ENCODE measurements at regions not wholly inside any gene's neighbourhood (a gene's known extent, or its start where the extent isn't known, plus 50 kb on each side); places are given as distances from the start of the nearest gene placed in this dataset.
A peak's percentile ranks its signal among the peaks of the same experiment; 100 is the strongest.

DNA sequence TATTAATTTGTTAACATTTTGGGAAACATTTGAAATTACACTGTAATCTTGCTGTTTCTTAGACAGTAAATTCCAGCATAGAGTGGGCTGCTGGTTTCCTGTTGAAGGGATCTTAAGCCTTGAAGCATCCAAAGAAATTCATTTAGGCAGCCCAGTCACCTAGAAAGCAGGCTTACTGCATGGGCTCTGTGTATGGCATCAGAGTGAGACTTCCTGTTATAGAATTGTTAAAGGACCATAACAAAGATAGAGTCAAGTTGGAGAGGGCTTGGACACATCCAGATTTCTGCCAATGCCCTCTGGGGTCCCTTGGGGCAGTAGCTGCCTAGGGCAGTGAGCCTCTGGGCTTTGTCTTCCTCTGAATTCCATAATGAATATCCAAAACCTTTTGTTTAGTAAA is 149.2 kb downstream of the DYRK2 start:
- no peak for DNase-seq

DNA sequence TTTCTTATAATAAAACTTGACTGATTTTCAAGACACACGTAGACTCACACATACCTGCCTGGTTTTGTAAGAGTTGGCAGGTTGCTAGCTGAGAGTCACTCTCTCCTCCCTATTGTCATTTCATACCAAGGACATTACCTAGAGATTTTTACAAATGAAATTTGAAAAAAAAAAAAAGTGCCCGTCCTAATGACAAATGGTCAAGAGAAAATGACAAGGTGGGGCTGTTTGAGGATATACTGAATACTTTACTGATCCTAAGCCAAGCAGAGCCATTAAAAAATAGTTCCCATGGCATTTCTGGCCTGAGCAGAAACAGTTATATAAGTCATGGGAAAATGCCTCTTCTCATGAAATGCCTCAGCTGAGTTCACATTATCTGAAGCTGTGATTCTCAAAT is 150.2 kb downstream of the DYRK2 start:
- no peak for DNase-seq

DNA sequence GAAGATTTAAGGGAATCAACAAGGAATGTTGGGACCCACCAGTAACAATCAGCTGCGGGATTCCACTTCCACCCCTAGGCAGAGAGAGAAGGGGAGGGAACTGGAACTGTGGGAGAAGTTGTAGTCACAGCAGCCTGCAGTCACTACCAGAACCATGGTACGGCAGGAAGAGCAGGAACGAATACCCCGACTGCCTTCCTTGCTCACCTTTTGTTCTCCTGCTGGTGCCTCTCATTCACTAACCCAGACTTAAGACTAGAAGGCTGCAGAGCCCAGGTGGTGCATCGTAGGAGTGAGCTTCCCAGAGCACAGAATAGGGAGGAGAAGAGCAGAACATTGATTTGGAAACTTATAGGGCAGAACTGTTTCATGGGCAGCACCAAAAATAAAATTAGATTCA is 154.2 kb downstream of the DYRK2 start:
- DNase-seq = no peak

DNA sequence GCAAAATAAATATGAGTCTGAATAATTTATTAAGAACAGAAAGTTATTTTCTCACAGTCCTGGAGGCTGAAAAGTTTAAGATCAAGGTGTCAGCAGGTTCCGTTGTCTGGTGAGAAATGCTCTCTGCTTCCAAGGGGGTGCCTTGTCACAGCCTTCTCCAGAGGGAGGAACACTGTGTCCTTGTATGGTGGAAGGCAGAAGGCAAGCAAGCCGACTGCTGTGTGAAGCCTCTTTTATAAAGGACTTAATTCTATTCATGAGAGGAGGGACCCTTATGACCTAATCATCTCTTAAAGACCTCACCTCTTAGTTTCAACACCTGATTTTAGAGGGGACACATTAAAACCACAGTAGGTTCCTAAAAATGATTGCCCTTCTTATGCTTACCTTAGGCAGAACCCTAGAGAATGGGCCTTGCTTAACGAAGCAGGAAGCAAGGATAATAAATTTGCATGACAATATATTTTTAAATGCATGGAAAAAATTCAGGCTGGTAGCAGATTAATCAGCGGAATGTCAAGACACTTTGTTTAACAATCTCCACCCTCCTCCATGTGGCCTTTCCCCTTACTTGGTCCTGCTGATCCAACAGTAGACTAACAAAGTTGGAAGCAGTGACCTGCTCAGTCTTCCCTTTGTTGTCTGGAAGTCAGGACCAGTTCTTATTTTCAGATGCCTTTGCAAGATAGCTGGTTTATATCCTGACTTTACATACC is 154.9 kb downstream of the DYRK2 start:
- DNase-seq = no peak

DNA sequence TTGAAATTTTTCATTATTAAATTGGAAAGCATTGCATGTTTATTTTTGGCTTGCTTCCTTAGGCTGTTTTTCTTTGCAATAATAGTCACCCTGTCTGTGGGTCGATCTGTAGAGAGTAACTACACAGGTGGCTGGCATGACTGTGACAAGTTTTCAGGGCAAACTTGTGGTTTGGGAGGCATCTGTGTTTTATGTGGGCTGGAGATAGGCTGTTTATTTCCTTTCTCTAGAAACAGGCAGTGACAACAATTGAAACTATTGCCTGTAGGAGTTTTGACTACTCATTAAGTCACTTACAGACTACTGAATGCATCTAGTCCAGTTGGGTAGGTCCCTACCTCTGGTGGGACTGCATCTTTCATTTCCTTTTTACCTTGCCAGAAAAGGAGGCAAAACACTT is 155.6 kb downstream of the DYRK2 start:
- peak; percentile 42 for DNase-seq

DNA sequence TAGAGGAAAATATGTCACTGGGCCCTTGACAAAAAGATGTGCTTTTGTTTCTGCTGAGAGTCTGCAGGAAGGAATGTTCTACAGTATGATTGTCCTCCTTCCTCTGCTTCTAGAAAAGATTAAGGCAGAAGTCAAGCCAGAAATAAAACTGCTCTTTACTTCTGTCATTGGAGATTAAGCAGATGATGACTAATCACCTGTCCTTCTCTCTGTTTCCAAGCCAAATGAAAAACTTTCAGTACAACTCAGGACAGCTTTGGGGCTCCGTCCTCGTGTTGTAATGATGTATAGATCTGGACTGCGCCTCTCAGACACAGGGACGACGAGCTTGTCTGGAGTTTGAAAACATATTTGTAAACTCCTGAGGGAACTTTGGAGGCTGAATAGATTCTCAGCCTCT is 159.3 kb downstream of the DYRK2 start:
- no peak for DNase-seq

DNA sequence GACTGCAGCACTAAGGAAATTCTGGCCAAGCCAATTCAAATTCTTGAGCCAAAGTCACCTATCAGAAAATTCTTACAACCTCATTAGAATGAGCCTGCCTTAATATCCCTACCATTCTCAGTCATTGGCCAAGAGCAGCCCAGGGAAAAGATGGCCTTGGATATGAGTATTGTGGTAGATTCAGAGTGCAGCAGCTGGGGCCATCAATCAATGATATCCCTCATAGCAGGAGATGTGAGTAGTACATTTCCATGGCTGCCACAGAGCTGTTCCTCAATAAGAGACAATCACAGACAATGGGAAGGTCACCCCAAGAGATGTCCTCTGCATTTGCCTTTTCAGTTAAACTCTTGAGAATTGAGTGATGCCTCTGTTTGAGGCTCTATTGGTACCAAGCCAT is 161.6 kb downstream of the DYRK2 start:
- no peak for DNase-seq

DNA sequence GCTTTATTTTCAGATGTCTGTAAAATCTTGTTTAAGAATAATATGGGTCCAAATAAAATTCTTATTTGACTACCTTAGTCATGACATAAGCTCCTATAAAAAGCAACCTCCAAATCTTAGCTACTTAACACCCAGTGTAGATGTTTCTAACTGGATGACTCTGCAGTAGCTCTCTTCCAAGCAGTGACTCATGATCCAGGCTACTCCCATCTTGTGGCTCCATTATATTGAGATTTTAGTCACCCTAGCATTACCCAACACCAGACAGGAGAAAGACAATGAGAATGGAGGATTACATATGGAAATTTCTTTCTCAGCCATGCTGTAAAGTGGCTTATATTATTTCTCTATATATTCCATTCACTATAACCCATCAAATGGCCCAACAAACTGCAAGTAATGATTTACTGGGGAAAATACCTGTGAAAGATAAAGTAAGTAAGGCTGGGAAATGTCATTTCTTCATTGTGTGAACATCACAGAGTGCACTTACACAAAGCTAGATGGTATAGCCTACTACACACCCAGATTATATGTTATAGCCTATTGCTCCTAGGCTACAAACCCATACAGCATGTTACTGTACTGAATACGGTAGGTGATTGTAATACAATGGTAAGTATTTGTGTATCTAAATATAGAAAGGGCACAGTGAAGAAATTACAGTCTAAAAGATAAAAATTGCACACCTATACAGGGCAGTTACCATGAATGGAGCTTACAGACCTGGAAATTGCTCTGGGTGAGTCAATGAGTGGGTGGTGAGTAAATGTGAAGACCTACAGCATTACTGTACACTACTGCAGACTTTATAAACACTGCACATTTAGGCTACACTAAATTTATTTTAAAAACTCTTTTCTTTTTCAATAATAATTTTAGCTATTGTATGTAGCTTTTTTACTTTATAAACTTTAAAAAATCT is 163.2 kb downstream of the DYRK2 start:
- no peak for DNase-seq

DNA sequence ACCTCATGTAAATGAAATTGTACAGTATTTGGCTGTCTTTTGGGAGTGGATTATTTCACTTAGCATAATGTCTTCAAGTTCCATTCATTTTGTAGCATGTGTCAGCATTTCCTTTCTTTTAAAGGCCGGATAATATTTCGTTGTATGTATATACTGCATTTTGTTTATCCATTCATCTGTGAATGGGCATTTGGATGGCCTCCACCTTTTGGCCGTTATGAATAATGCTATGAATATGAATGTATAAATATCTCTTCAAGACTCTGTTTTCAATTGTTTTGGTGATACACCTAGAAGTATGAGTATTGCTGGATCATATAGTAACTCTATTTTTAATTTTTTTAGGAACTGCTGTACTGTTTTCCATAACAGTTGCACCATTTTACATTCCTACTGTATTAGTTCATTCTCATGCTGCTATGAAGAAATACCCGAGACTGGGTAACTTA is 164.9 kb downstream of the DYRK2 start:
- no peak for DNase-seq

DNA sequence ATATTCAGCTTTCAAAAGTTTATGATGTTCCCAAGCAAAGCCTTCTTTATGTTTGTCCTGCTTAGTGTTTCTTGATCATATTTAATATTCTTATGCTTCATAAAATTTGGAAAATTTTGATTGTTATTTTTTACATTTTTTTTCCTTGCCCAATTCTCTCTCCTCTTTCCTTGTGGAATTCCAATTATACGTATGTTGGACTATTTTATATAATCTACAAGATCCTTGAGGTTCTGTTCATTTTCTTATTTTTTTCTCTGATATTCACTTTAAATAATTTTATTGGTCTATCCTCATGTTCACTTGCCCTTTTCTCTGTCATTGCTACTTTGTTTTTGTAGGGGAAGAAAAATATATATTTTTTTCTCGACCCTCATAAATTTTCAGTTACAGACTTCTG is 167.7 kb downstream of the DYRK2 start:
- no peak for DNase-seq

DNA sequence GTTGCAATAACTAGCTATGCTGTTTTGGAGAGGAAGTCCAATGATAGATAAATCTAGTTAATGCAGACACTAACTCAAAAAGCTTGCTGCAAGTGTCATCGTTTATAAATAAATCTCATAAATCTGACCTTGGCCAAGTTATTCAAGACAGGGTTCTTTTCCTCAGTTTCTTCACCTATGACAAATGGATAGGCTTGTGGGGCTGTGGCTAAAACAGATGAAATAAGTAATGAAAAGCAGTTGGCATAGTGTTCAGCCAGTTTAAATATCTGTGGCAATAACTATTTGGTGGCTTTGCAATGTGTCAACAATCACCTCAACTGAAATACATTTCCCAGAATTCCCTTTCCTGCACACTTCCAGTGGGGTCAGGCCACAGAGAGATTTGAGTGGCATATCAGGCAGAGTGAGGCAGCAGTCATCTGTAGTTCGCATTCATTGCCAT is 169.9 kb downstream of the DYRK2 start:
- DNase-seq = no peak

DNA sequence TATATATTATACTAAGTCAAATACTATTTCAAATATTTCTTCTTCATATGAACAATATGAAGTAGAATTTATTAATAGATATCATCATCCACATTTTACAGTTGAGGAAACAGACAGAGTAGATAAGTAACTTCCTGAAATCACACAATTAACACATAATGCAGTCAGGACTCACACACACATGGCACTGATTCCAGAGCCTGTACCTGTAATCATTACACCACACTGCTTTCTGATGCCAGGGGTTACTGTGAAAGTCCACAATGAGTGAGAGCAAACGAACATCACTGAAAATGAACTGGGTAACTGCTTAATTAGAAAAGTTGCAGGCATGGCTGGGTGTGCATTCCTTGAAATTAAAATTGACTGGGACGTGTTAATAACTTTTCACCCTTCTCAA is 169.3 kb upstream of the IFNG-AS1 start:
- no peak for DNase-seq

DNA sequence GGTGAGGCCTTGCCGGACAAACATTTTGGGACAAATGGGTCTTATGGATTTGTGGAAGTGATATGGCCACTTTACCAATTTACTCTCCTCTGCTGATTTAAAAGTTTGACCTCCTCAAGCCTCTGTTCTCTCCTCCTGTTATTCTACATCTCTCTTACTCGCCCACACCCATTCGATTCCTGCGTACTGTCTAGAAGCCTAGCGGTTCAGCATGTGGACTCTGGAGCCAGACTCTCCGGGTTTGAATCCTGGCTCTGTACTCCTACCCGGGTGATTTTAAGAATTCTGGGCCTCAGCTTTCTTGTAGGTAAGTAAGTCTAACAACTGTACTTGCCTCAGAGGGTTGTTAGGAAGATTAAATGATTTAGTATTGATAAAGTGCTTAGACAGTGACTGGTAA is 168.6 kb upstream of the IFNG-AS1 start:
- no peak for DNase-seq

DNA sequence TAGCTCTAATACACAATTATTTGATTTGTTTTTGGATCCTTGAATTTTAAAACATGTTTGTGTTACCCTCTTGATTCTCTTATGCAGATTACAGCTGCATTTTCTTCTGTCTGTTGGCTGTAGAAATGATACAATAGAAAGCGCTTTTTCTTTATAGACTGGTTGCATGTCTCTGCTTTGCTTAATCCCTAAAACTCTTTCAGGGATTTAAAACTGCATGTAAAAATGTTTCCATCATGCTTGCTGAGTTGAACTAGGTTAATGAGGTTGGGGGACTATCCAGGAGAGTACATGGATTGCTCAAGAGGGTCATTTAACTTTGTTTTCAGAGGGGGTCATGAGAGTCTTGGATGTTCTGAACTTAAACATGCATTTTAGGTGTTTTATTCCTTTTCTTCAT is 166.4 kb upstream of the IFNG-AS1 start:
- no peak for DNase-seq

DNA sequence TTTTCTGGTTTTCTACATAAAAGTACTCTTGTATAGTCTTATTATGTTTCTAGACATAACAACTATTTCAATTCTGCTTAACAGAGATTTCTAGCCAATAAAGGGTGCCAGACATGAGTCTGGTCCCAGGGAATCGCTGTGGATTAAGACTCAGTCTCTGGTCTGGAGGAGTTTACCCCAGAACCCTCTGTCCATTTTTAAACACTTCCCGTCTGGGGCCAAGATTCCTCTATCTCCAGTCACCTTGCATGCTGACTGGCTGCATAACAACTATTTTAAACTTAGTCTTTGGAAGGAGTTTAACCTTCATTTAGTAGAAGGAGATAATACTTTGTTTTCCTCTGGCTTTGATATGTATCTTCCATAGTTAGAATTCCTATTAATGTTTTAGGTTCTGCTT is 163.1 kb upstream of the IFNG-AS1 start:
- no peak for DNase-seq

DNA sequence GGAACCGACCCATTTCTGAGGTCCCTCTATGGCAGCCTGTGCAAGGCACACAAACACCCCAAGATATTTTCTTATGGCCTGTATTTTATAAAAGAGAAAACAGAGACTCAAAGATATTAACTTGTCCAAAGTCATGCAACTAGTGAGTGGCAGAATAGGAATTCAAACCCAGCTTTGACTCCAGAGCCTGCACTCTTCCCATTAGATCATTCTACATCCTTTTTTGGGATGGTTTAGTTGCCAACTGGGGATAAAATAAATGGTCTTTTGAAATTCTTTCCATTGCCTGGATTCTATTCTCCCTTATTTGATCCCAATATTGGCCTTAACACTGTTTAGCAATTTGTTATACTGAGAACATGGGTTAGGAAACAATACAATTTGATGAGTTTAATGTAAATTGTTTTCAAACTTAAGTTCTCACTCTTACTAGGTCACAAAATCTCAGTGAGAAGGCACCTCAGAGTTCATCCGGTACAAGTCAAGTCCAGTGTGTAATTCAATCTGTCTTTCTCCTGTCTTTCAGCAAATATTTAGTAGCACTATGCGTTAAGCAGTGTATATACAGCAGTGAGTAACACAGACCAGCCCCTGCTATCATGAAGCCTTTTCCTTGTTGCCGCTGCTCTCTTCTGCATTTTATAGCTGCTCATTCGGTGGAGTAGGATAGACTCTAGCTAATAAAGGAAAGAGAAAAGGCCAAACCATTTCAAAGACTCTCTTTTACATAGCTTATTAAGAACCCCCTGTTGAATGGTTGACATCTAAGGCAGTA is 162.1 kb upstream of the IFNG-AS1 start:
- DNase-seq = no peak

DNA sequence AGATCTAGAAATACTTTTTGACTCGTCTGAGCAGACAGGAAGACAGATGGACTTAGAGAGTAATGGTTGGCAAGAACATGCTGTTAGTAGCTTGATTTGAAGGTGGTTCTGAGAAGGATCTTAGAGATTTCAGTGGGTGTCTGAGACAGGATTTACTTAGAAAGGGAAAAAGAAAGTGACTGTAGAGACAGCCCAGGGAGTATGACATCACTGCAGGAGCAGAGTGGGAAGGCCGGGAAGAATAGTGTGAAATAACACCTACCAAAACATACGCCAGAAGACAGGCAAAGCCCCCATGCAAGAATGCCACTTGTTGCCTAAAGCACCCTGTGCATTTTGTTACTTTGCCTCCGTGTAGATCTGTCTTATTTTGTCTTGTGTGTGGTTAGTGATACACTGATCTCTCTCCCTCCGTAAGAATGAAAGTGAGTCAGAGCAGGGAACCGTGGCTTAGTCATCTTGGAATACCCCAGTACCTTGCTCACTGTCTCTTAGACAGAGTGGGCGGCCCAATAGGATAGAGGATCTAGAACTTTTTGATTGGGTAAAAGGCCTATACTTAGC is 161.3 kb upstream of the IFNG-AS1 start:
- peak; percentile 6 for DNase-seq

DNA sequence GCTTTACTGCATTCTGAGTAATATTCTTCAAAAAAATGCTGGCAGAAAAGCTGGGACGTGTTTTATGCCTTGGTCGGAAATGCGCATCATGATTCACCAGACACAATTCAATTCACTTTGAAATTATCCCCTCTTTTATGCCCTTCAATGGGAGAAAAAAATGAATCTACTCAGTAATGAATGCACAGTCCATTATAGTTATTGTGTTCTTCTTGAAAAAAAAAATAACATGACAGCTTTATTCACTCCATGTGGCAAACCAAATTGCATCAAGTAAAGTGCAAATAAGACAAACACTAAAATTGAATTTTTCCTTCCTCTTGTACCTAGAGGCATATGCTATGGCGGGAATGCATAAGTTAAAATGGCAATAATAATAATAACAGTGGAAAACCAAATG is 159.4 kb upstream of the IFNG-AS1 start:
- no peak for DNase-seq

DNA sequence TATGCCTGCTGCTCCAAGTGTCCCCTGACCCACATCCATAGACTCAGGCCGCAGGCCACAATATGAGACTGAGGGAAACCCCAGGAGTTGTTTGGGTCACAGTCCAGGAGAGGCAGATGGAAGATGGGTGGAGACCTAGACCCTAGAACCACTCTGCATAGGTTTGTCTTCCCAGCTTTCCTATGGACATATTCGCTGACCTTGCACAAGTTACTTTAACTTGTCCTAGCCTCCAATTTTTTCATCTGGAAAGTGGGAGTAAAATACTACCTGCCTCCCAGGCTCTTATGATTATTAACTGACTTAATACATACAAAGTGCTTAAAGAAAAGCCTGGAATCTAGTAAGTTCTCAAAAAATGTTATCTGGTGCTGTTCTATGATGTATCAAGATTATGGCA is 157.1 kb upstream of the IFNG-AS1 start:
- DNase-seq = no peak

DNA sequence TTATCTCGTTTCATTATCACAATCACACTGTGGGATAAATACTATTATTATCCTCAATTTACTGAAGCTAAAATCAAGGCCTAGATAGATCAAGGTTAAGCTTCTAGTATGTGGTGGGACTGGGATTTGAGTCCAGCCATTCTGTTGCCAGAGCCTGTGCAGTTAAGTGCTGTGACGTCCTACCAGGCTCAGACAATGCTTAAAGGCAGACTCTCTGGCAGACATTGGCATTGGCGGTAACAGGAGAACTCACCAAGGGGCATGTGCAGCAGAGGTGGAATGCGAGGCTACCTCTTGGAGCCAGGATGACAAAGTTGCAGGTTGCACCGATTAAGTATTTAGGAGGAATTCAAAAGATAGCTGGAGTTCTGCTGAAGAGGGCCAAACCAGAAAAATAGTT is 155.6 kb upstream of the IFNG-AS1 start:
- no peak for DNase-seq

DNA sequence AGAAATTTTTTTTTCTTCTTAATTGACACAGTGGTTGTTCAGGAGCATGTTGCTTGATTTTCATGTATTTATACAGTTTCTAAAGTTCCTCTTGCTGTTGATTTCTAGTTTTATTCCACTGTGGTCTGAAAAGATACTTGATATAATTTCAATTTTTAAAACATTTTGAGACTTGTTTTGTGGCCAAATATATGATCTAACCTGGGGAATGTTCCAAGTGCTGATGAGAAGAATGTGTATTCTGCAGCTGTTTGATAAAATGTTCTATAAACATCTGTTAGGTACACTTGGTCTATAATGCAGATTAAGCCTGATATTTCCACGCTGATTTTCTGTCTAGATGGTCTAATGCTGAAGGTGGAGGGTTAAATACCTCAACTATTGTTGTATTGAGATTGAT is 151.4 kb upstream of the IFNG-AS1 start:
- DNase-seq = no peak

DNA sequence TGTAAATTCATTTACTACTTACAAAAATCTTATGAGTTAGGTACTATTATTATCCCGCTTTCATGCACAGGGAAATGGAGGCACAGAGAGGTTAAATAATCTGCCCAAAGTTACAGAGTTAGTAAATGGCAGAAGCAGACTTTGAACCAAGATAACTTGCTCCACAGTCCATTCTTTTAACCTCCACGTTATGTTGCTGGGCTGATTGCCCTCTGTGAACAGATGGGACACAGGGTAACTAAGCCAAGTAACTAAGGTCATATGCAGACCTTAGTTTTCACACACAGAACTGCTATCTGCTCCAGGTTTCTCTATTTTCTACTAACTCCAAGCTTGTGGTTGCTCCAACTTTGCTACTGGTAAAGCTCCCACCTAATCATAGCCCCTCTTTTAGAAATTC is 147.1 kb upstream of the IFNG-AS1 start:
- DNase-seq = no peak

DNA sequence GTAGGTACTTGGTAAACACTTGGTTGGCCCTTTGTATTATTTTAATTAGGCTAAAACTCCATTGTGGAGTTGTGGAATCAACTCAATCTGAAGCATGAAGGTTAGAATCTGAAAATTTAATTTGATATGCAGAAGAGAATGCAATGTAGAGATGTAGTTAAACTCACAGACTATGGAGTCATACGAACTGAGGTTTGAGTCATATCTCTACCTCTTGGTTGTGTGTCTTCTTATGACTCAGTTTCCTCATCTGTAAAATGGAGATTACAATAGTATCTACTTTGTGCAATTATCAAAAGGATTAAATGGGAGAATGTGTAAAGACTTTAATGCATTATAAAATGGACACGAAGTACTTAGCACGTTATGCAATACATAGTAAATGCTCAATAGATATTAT is 146.0 kb upstream of the IFNG-AS1 start:
- no peak for DNase-seq

All from CD4-positive, alpha-beta T cell treated with Interleukin-21 for 1 hour (primary cell).